Muscle layer of duodenum (tissue), 2 donors: ENCODE measurements at regions not wholly inside any gene's neighbourhood (a gene's known extent, or its start where the extent isn't known, plus 50 kb on each side); places are given as distances from the start of the nearest gene placed in this dataset.
"Not testable (repeated sequence)": the region's sequence is repeated elsewhere in the genome, so short reads cannot be mapped to it uniquely, and the experiment has no call there.

ENCODE experiments used
- H3K27ac ChIP-seq: one replicate; pipeline ENCODE4 v1.7.0; 2013; ENCODE audit warnings: mild to moderate bottlenecking, low read length
- H3K27me3 ChIP-seq: one replicate; pipeline ENCODE4 v1.7.0; 2013; ENCODE audit warnings: low read depth, mild to moderate bottlenecking, control low read depth, low read length
- H3K36me3 ChIP-seq, 2 donors: one replicate each; pipeline ENCODE4 v1.7.0; 2013; ENCODE audit warnings: low read length in 2 of 2, control low read depth in 1 of 2, mild to moderate bottlenecking in 1 of 2; ENCODE audit not compliant: insufficient read depth in 2 of 2, control insufficient read depth in 1 of 2
- H3K4me1 ChIP-seq, 2 donors: one replicate each; pipeline ENCODE4 v1.7.0; 2013; ENCODE audit warnings: low read length in 2 of 2, mild to moderate bottlenecking in 2 of 2, control low read depth in 1 of 2, moderate library complexity in 1 of 2; ENCODE audit not compliant: insufficient read depth in 2 of 2, control insufficient read depth in 1 of 2
- H3K4me3 ChIP-seq, 2 donors: one replicate each; pipeline ENCODE4 v1.7.0; 2013; ENCODE audit warnings: low read length in 2 of 2, low read depth in 1 of 2, mild to moderate bottlenecking in 1 of 2
- H3K9me3 ChIP-seq, 2 donors: one replicate each; pipeline ENCODE4 v1.7.0; 2013; ENCODE audit warnings: low read length in 2 of 2, control low read depth in 1 of 2, mild to moderate bottlenecking in 1 of 2; ENCODE audit not compliant: control insufficient read depth in 1 of 2
- donor health status: healthy.

DNA sequence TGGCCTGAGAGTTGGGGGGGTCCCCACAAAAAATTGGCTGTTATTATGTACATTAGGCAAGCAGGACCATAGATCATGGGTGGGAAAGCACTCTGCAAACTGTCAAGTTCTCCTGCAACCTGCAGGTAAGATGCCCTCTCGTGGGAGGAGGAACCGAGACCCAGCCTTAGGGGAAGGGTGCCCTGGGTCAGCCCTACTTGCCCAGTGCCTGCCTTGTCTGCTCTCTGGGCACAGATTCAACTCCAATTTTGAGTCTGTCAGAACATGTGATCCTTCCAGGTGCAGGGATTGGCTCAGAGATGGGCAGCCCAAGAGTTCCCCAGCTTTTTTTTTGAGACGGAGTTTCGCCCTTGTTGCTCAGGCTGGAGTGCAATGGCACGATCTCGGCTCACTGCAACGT lies 99.2 kb downstream of the PLXNA1 start:
- H3K4me3 ChIP-seq, result no peak overlapping the region
- H3K27me3 ChIP-seq, result no peaks in the 10 kb centered on the region
- no peaks in the 10 kb centered on the region for H3K9me3 ChIP-seq
- no peak overlapping the region for H3K27ac ChIP-seq
- H3K36me3 ChIP-seq, result no peaks in the 10 kb centered on the region
- H3K4me1 ChIP-seq, result no peaks in the 10 kb centered on the region

DNA sequence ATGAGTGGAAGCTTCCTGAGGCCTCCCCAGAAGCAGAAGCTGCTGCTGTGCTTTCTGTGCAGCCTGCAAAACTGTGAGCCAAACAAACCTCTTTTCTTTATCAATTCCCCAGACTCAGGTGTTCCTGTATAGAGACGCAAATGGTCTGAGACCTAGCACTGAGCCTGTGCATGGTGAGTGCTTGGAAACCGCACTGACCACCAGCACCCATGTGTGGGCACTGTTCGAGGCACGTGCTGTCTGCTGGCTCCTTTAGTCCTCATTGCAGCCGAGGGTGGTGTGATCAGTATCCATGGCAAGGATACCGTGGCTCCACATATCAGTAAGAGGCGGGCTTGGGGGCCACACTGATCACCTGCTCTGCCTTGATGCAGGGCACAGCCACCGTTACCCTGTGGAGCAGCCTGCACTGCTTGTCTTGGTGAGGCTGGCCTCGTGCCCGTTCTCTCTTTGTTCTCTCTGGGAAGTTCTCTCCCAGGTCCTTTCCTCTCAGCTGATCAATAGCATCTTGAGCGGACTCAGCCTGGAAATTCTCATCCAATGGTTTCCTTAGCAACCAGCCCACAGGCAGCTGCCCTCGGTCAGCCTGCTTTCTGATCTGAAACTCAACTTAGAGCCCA lies 101.0 kb downstream of the PLXNA1 start:
- no peaks in the 10 kb centered on the region for H3K27me3 ChIP-seq
- no peaks in the 10 kb centered on the region for H3K4me1 ChIP-seq
- H3K4me3 ChIP-seq, result no peak overlapping the region
- no peaks in the 10 kb centered on the region for H3K36me3 ChIP-seq
- no peak overlapping the region for H3K27ac ChIP-seq
- H3K9me3 ChIP-seq, result no peaks in the 10 kb centered on the region

DNA sequence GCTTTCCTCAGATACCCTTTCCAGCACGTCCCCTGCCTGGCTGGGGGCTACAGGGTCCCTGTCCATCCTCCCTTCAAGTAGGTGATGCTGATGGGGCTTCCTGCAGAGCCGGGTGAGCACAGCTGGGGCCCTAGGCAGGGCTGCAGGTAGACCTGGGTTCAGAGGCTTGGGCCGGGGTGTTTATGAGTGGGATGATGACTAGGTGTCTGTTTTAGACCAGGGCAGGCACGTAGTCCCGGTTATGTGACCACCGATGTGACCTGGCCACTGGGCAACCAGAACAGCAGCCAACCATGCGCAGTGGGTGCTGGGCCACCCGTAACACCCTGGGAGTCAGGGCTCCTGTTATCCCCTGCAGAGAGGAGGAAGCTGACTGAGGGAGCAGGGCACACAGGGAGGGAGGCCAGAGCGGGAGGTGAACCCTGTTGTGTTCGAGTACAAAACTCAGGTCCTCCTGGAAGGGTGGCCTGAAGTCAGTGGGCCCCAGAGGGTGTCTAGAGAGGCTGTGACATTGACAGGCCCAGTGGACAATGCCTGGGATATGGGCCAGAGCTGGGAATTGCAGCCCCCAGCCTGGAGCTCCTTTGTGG lies 101.6 kb downstream of the PLXNA1 start:
- Histone ChIP-seq H3K27ac (no peak overlapping the region), H3K4me3 (no peak overlapping the region), H3K4me1 (no peaks in the 10 kb centered on the region), H3K27me3 (no peaks in the 10 kb centered on the region), H3K36me3 (no peaks in the 10 kb centered on the region), H3K9me3 (no peaks in the 10 kb centered on the region)

DNA sequence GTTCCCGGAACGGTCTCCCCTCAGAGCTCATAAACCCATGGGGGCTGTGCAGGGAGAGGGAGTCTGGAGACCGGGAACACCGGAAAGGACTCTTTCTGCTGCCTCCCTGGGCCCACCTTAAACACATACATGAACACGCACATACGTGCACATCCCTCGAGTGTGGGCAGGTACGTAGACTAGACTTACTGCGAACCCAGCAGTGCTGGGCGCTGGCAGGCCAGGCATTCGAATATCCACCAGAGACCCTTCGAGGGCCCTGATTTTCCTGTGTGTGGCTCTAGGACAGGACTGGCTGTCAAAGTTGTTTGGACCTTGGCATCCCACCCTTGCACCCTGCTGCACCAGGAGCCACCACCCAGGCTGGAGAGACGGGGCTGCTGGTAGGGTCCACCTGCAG lies 102.7 kb downstream of the PLXNA1 start:
- no peak overlapping the region for H3K27ac ChIP-seq
- H3K4me3 ChIP-seq, result no peak overlapping the region
- H3K27me3 ChIP-seq, result no peaks in the 10 kb centered on the region
- H3K36me3 ChIP-seq, result no peaks in the 10 kb centered on the region
- H3K9me3 ChIP-seq, result no peaks in the 10 kb centered on the region
- H3K4me1 ChIP-seq, result no peaks in the 10 kb centered on the region

DNA sequence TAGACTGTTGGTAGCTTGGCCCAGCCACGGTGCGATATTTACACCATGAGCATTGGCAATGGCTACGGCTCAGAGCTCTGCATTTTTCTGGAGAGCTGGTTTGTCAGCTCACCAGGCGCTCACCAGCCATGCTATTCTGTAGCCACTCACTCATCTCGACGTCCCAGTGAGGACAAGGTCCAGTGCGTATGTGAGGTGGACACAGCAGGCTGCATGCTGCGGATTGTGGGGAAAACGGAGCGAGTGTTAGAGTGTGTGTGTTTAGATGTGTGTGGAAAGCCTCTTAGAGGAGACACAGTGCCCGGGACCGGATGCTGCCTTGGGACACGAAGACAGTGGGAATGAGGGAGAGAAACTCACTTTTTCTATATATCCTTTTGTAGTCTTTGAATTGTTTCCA lies 103.7 kb downstream of the PLXNA1 start:
- not testable (repeated sequence) for H3K4me3 ChIP-seq, H3K27me3 ChIP-seq, H3K36me3 ChIP-seq, H3K27ac ChIP-seq, H3K9me3 ChIP-seq, H3K4me1 ChIP-seq

DNA sequence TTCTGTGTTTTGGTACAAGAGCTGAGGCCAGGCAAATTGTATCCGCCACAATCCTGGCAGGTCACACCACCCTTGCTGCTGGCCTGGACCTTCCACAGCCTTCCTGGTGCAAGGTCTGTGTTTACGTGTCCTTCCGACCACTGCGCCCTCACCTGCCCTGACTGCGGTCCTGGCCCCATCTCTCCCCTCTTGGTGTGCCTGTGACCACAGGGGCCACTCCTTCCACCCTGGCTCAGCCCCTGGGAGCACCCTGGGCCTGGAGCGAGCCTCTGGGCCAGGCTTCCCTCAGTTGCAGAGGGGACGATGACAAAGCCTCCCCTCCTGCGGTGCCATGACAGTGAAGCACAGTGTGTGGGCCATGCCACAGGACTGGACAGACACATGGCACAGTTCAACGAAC lies 104.5 kb downstream of the PLXNA1 start:
- H3K9me3 ChIP-seq, result no peaks in the 10 kb centered on the region
- no peaks in the 10 kb centered on the region for H3K36me3 ChIP-seq
- no peaks in the 10 kb centered on the region for H3K27me3 ChIP-seq
- no peaks in the 10 kb centered on the region for H3K4me1 ChIP-seq
- no peak overlapping the region for H3K4me3 ChIP-seq
- no peak overlapping the region for H3K27ac ChIP-seq

DNA sequence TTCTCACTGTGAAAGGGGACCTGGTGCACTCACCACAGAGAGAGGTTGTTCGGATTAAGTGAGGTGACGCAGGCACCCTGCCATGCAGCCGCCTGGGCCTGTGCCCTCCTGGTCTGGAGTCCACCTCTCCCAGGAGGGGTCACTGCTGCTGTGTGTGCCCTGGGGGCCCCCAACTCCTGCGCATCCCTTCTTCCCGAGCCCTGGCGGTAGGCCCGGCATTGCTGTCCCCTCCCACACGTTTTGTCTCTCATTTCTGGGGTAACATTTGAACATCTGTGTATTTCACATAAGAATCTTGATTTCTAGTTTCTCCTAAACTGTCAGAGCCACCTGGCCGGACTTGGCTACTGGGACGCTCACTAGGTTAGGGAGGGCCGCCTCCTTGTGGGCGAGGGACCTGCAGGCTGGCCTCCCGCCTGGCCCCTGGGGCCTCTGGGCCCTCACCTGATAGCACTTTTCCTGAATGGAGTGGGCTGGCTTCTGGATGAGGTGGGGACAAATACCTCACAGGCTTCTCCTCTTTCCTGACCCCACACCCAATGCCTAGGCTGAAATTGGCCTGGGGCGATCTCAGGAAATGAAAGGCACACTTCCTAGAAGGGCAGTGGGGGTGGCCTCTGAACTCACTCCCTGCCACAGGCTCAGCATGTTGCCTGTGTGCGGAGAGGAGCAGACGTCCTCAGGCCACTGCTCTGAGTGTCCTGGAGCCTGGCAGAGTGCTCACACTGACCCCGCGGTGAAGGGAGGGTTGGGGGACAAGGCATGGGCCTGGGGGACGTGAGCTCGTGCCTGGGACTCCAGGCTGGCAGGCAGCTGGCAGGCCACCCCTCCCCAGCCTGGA lies 104.2 kb upstream of the PRR23E start:
- no peak overlapping the region for H3K27ac ChIP-seq
- H3K4me1 ChIP-seq, result no peaks in the 10 kb centered on the region
- H3K27me3 ChIP-seq, result no peaks in the 10 kb centered on the region
- no peaks in the 10 kb centered on the region for H3K36me3 ChIP-seq
- no peak overlapping the region for H3K4me3 ChIP-seq
- no peaks in the 10 kb centered on the region for H3K9me3 ChIP-seq

DNA sequence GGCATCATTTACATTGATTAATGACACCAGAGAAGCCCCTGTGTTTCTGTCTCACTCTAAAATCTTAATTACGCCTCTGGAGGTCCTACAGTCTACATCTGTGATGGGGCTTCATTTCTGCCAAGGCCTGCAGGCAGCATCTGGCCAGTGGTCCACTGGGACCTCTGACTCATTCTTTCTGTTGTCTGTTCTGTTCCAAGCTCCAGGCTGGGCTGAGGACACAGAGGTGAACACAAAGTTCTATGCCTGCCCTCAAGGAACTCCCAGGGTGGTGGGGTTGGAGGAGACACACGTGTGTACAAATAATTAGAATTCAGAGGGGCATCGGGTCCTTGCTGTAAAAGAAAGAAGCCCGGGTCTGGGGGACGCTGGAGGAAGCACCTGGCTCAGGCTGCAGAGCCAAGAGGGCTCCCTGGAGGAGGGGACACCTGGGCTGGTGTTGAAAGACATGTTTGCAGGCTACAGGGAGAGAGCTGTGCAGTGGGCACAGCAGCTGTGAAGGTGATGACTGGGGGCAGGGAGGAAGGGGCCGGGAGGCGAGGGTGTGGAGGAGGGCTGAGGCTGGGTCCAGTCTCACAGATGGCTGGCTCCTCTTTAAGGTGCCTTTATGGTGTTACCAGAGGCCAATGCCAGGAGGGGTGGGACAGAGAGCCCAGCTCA lies 103.3 kb upstream of the PRR23E start:
- no peaks in the 10 kb centered on the region for H3K4me1 ChIP-seq
- H3K36me3 ChIP-seq, result no peaks in the 10 kb centered on the region
- no peaks in the 10 kb centered on the region for H3K27me3 ChIP-seq
- no peak overlapping the region for H3K27ac ChIP-seq
- no peak overlapping the region for H3K4me3 ChIP-seq
- H3K9me3 ChIP-seq, result no peaks in the 10 kb centered on the region

DNA sequence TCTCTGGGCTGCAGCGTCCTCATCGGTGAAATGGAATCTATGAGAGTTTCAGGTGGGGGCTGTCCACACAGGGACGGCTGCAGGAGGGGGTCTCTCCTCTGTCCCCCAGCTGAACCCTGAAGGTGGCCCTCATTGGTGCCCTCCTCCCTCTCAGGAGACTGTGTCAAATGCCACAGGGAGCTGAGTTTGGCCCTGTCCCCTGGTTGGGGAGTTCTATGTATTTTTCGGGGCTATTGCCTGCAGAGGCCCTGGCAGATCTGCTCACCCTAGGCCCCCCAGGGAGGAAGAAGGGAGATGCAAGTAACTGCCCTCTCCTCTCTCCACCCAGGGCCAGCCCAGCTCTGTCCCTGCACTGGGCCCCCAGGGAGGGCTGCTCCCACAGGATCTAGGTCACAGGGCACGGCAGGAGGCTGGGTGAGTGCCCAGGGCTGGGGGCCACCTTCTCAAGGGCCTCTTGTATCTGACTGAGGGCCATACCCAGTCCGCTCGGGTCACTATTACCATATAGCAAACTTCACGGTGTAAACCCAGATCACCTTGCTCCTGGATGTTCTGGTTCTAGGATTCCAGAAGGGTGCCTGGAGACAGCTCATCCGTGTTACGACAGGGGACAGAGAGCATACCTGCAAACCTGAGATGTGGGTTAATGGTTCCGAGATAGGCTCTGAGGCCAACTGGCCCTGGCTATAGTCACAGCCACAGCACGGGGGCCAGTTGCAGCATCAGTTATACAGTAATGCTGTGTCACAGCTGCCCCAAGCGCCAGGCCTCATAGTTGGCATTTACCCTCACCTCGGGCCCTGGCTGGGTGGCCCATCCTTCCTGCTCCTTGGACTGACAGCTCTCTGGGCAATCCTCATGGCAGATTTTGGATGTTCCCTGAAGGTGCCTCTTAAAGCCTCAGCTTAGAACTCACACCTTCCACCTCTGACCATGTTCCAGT lies 102.4 kb upstream of the PRR23E start:
- Histone ChIP-seq H3K27me3 (no peaks in the 10 kb centered on the region), H3K9me3 (no peaks in the 10 kb centered on the region), H3K4me3 (no peak overlapping the region), H3K36me3 (no peaks in the 10 kb centered on the region), H3K4me1 (no peaks in the 10 kb centered on the region), H3K27ac (no peak overlapping the region)

DNA sequence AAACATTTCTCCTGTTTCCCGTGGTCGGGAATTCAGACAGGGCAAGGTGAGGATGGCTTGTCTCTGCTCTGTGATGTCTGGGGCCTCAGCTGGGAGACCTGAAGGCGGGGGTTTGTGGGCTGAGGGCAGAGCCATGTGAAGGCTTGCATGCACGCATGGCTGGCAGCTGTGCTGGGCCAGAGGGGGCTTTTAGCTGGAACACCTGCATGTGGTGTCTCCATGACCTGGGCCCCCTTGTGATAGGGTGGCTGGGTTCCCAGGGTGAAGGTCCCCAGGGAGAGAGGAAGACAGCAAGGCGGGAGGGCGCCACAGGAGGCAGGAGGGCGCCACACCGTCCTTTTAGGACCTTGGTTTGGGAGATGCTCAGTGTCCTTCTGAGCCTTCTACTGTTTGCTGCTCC lies 101.6 kb upstream of the PRR23E start:
- no peaks in the 10 kb centered on the region for H3K27me3 ChIP-seq
- no peak overlapping the region for H3K4me3 ChIP-seq
- peaks cover 0 to 3% of the 10 kb centered on the region in 2 donors for H3K9me3 ChIP-seq
- no peak overlapping the region for H3K27ac ChIP-seq
- no peaks in the 10 kb centered on the region for H3K4me1 ChIP-seq
- no peaks in the 10 kb centered on the region for H3K36me3 ChIP-seq
